Loucy (cell line): ENCODE measurements at regions not wholly inside any gene's neighbourhood (a gene's known extent, or its start where the extent isn't known, plus 50 kb on each side); places are given as distances from the start of the nearest gene placed in this dataset.

ENCODE experiments used
- CTCF ChIP-seq: fragments of 200-600 bp; sonication (generic); conservative IDR thresholded peaks from 2 replicates; pipeline ENCODE4 v1.5.1; 2014; ENCODE audit warnings: mild to moderate bottlenecking, antibody characterized with exemption, low read length
- EZH2phosphoT487 ChIP-seq: fragments of 200-600 bp; IDR thresholded peaks from 2 replicates; pipeline ENCODE4 v1.6.1; 2018; ENCODE audit warnings: antibody characterized with exemption, mild to moderate bottlenecking, moderate library complexity, borderline replicate concordance

- TF ChIP-seq CTCF, result no peak
- TF ChIP-seq EZH2phosphoT487, result no peak
Observed at GRCh38 chr16:86291491-86291890, 218.8 kb upstream of the FOXF1 start.
